Left renal cortex interstitium (tissue), 4 donors: ENCODE measurements at regions not wholly inside any gene's neighbourhood (a gene's known extent, or its start where the extent isn't known, plus 50 kb on each side); places are given as distances from the start of the nearest gene placed in this dataset.

Experiments
- DNase-seq, 4 donors: peaks; one replicate each; pipeline ENCODE4 v3.0.0-alpha.2; 2013; ENCODE audit warnings: low read depth in 4 of 4, low spot score in 2 of 4, missing footprints in 1 of 4

DNA sequence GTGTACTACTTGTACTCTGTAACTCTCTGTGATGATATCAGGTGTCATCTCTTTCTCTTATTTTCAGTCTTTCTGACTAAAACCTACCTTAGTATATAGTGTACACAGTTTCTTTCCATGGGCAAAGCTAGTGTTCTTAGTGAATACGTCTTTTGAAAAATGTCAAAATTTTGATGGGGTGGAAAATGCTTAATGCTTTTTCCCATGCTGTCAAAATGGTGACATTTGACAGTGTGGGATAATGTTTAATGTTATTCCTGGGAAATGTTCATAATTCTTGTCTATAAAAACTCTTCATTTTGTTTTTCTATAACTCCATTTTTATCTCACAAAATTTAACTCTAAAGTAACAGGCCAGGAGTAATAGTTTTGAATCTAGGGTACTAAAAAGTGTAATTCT is 742.7 kb upstream of the FOXG1 start:
- no peak for DNase-seq

DNA sequence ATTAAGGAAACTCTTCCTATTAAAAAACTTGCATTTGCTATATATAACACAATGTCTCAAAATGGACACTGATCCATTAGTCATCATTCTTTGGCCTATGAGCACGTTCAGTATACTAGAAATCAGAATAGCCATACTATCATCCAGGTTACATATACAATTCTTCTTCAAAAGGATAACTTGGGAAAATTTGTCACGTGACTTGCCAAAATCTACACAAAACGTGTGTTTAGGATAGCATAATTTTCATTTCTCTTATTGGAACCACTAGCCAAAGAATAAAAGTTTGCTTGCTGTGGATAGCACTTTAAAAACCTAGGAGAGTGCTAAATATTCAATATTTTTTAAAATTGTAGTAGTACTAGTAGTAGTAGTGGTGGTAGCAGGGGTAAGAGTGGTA is 714.3 kb upstream of the FOXG1 start:
- DNase-seq, result no peak

DNA sequence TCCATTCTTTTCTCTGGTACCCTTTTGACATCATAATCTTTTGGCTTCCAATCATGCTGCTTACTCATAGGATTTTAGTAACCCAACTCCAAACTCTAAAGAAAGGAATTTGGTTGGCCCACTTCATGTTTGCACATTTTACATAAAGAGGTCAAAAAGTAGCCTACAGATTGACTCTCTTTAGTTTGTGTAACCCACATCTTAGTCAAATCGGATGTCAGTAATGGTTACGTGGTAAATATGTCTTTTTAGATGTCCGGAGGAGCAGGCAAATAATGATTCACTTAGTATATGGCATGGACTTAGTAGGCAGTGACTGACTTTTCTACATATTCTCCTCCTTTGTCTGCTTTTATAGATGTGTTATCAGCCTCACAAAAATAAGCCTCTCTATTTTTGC is 711.6 kb upstream of the FOXG1 start:
- DNase-seq, result no peak

DNA sequence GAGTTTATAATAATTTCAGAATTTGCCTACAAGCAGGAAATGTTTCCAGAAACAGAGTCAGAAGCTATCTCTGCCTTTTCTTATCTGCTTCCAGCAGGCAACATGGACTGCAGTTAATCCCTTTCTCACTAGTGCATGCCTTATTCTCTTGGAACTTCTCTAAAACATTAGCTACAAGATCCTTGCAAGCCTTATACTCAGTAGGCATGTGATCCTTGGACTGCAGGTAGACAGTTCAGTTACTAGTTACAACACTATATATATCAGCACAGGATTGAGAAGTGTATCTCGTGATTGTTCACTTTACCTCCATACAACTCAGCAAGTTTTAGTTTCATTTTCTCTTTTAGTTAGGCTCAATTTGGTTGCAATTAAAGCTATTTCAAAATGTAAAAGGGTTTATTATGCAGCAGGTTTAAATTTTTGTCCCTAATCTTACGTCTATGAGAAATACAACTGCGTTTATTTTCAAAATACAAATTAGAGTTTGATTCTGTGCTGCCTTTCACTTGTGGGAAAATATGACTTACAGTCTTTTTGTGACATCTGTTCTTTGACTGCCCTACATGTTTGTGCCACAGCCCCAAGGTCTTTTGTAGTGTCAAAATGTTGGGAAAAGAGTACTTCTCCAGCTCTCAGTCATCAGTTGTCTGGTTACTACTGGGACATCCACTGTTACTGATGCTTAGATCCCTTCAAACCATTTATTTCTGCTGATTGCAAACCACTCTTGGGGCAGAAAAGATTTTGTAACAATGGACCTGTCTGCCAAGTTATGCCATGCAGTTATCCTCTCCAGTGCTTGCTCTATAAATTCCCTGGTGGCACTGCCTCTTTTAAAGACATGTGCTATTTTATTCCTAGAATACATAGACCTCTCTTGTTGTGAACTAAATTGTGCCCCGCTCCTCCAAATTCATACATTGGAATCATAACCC is 709.0 kb upstream of the FOXG1 start:
- no peak for DNase-seq

DNA sequence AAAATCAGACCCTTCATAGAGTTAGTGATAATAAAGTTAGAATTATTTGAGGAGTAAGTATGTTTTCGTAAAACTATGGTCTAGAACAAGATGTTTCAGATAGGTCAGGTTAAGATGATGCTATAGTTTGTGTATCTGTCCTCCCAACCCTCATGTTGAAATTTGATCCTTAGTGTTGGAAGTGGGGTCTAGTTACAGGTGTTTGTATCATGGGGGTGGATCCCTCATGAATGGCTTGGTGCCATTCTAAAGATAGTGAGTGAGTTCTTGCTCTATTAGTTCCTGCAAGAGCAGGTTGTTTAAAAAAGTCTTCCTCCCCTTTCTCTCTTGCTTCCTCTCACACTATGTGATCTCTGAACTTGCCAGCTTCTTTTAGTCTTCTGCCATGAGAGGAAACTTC is 707.3 kb upstream of the FOXG1 start:
- DNase-seq, result no peak

DNA sequence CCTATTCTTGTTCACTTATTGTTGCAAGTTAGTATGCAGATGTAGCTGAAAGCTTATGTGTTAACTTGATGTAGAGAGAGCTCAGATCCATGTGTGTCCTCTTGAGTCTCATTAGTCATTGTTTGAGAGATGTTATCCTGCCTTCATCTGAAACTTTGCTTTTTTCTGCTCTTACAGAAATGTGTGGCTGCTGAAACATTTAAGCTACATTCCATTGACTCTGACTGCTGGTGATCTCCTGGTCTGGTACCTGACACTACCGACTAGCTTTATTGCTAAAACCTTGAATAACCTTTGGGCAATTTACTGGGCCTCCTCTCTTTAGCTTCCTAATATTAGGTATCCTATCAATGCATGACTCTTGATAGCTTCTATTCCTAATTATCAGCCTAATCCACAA is 705.6 kb upstream of the FOXG1 start:
- no peak for DNase-seq

DNA sequence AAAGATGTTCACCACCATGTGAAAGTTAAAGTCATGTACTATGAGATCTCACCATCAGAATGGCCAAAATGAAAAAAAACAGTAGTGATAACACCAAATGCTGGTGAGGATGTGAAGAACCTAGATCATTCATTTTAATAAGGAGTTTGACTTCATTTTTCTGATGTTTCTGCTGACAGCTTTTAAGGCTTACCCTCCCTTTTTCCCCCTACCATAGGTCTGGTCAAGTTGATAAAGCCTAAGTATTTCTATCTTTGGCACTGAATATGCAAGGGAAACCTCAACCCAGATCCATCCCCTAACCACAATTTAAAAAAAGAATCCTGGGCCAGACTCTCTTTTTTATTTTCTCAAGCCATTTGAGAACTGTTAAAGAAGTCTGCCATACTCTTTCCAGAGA is 689.6 kb upstream of the FOXG1 start:
- no peak for DNase-seq

DNA sequence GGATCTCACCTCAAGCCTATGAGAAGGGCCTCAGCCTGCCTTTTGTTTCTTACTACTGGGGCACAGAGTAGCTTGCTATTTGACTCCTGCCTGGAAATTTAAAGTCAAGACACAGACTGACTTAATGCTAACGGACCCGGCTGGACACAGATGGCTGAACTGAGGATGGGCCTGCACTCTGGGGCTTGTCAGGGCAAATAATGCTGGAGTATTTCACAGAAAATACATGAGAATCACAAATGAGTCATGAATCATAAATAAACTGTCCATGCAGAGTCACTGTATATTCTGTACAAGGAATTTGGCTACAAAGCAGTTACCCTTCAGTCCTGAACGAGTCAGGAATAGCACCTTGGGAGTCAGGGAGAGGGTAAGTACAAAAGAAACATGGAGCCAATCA is 683.2 kb upstream of the FOXG1 start:
- DNase-seq, result no peak

DNA sequence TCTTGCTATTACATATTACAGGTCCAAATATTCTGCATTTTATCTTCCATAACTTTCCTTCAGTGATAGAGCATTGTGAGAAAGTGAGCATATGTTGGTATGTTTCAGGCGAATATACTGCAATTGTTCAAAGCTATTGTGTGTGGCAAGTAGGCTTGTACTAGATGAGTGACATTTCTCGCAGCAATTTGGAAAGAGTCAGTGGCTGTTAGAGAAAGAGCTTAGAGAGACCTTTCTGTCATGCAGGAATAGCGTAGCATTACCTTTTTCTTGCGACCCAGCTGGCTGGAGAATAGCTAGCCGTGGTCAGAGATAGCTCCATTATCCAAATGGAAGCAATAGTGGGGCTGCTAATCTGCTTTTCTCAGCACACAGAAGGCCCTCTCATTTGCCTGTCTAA is 678.5 kb upstream of the FOXG1 start:
- DNase-seq, result no peak

DNA sequence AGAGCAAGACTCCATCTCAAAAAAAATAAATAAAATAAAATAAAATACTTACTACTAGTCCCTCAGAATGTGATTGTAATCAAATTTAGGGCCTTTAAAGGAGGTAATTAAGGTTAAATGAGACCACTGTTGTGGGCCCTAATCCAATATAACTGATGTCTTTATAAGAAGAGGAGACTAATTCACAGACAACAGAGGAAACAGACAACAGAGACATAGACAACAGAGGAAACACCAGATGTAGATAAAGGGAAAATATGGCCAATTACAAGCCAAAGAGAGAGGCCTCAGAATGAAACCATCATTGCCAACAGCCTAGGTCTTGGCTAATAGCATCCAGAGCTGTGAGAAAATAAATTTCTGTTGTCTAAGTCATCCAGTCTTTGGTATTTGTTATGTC is 669.0 kb upstream of the FOXG1 start:
- no peak for DNase-seq

DNA sequence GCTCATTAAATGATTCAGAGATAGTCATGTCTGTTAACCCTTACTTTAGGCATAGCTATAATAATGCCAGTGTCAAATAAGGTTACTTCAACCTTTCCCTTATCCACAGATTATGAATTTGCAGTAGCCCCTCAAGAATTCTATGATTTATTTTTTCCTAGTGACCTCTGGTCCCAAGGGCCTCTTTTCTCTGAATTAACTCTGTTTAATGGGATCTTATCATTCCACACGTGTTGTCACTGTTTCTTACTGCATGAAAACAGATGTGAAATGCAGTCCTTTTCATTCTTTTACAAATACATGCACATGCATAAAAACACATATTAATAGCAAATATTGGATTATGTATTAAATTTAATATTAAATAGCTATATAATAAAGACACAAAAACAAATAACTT is 667.7 kb upstream of the FOXG1 start:
- no peak for DNase-seq

DNA sequence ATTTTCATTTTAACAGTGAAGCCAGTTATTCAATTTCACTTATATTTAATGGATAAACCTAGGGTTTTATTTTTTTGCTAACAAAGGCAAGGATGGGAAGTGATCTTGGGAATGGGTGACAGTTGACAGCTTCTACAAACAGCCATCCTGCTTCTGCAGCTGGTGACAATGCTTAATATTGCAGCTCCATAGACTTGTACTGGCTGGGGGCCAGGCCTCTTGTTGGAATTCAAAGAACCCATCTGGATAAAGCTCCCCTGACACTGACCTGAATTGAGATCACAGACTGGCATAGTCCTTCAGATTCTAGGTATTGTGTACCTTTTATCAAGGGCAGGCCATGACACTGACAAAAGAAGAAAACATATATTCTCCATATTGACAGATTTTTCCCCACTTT is 664.6 kb upstream of the FOXG1 start:
- DNase-seq, result no peak

DNA sequence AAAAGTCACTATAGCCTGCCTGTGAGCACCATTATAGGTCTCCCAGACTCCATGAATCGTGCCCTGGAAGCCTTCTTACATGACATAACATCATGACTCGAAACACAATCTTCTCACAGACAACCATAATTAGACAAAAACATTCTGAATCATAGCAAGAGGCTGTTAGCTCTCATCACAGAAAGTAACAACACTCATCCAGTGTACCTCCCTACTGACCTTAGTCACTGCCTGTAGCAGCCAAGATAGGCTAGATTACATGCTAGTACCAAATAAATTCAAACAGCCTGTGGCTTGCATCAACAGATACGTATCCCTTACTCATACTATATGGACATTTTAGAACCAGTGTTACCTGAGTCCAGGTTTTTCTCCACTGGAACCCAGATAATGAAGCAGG is 663.8 kb upstream of the FOXG1 start:
- no peak for DNase-seq

DNA sequence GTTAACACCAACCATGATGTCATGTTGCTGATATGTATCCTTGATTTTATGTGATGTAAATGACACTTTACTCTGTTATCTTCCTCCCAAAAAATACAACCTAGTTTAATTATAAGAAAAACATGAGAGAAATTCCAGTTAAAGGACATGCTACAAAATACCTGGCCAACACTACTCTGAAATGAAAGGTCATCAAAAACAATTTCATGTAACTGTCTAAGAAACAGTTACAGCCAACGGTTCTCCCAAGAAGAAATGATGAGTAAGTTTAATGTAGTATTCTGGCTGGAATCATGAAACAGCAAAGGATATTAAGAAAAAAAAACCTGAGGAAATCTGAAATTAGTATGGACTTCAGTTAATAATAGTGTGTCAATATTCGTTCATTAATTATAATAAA is 653.3 kb upstream of the FOXG1 start:
- no peak for DNase-seq

DNA sequence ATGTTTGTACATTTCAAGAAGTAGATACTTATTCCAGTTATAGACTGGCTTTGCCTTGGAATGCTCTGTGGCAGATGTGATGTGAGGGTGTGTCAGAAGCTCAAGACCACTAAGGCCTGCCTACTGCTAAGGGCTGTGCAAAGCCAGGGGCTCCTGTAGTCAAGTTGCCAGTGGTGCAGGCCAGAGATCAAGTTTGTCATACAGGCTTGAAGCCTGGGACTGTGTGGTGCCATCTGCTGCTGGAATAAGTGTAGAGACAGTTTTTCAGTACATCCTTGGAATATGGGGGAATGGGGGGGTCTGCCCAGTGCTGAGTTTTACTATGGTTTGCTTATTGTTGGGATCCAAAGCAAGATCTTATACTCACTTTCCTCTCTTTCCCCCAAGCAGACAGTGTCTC is 649.9 kb upstream of the FOXG1 start:
- no peak for DNase-seq

DNA sequence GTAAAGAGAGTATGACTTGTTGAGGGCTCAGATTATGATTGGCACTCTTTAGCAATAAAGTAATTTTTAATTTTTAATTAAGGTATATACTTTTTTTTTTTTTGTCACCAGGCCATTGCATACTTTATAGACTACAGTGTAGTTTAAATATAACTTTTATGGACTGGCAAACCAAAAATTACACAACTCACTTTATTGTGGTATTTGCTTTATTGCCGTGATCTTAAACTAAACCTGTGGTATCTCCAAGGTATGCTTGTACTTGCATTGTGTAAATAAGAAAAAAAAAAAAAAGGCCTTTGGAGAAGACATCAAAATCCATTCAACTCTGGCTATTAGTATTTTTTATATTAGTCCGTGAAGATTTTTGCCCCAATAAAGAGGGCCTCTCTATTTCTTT is 646.7 kb upstream of the FOXG1 start:
- DNase-seq, result no peak

DNA sequence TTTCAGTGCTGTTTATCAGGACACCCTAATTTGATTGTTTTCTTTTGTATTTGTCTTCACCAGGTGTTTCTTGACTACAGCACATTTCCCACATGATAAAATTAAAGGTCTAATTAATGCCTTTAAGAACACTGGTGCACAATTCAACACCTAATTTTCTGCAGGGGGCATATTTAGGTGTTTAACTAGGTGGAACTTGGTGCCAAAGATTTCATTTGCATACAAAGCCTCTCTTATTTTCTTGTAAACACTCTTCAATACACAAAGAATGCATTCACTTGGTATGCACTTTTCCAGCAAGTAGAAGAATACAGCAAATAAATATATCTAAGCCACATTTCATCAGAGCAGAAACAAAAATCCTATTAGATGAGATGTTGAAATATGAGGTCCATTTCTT is 646.2 kb upstream of the FOXG1 start:
- no peak for DNase-seq

DNA sequence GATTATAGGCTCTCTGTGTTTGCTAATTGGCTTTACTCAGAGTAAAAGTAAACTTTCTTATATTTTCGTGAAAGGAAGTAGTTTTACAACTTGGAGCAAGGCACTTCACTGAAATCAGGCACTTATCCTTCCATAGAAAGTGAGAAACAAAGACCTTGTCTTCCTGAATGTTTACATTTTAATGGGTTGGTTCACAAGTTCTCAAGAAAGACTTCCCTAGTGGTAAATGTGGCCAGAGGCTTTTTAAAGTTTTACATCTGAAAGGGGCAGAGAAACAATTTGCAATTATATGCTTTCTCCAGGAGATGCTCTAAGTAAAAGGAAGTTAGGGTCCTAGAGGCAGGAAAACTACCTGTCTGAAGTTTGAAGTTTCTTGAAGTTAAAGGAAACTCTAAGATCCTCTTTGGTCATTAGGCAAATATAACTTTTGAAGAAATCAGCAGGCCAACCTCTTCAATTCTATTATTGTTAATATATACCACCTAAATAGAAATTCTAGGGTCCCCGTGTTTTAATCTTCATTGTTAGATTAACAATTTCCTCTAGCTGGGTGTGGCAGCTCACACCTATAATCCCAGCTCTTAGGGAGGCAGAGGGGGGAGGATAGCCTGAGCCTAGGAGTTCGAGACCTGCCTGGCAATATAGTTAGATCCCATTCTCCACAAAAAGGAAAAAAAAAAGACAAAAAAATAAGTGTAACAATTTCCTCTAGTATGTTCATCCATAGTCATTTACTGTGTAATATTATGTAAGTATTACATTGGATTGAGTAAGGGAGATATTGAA is 644.9 kb upstream of the FOXG1 start:
- DNase-seq, result no peak

DNA sequence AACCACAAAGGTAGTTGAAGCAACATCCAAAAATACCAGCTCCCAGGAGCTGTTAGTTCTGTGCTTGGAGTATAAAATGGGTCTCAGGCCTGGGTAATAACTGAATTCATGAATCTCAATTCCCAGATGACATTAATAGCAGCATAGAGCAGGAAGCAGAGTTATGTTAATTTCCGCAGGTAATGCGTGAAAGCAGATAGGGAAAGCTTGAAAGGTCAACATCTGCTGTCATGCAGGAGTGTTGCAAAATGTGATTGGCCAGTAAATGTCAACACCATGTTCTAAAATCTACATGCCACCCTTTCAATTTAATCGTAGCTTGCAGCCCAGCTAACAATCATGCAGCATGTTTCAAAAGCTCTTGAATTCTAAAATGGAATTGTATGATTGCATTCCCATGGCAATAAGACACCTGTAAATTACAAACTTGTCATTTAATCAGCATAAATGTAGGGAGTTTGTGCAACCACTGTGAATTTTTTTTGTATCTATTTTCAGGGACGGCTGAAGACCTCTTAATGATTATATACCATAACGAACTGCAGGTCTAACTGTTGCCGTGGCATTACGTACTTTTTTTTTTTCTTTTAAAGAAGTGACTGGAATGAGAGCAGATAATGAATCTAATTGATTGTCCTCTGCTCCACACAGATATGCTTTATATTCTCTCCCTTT is 635.8 kb upstream of the FOXG1 start:
- DNase-seq, result no peak

DNA sequence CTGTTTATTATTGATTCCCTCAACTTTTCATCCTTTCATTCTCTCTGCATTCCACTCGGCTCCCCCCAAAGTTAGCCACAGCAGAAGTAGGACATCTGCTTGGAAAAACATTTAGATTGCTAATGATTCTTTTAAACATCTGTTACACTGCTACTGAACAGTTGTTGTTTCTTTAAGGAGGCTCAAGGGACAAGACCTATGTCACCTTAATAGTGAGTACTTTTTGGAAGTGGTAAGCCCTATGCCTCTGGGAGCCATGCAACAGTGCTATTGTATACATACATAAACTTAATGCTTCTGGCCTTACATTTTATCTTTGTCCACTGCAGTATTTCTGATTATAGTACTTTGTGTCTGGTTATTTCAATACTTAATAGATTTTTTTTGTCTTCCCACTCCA is 628.2 kb upstream of the FOXG1 start:
- no peak for DNase-seq

DNA sequence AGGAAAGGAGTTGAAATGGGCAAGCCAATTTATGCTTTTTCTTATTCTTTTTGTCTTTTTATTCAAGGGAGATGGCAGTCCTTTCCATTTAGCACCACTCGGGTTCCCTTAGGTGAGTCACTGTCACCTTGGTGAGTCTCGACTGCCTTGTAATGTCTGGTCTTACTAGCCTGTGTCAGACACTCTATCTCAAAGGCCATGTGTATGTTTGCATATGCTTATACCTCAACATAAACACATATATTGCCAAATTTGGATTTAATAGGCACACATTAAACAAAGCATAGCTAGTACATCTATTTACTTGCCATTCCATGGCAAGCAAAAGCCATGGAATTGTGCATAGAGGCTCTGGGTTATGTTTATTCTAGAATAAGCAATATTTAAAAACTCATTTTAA is 624.9 kb upstream of the FOXG1 start:
- no peak for DNase-seq
